Thyroid gland (tissue), 4 donors: ENCODE measurements at regions not wholly inside any gene's neighbourhood (a gene's known extent, or its start where the extent isn't known, plus 50 kb on each side); places are given as distances from the start of the nearest gene placed in this dataset.

ENCODE experiments used
- POLR2A ChIP-seq, 2 donors: fragments of 450-650 bp; IDR thresholded peaks; one replicate each; pipeline ENCODE4 v1.6.1; 2017; ENCODE audit warnings: antibody characterized with exemption in 2 of 2, mild to moderate bottlenecking in 2 of 2, moderate library complexity in 1 of 2
- TF ChIP-seq, protein P1 (sequence below), 6 experiments: fragments of 200-600 bp in 3 of 6; fragments of 450-650 bp in 3 of 6; sonication (generic) in 3 of 6; IDR thresholded peaks; one replicate each; pipeline ENCODE4 v1.5.1; 2016 to 2019; ENCODE audit warnings: antibody characterized with exemption in 6 of 6, mild to moderate bottlenecking in 2 of 6, inconsistent platforms in 1 of 6, moderate library complexity in 1 of 6

DNA sequence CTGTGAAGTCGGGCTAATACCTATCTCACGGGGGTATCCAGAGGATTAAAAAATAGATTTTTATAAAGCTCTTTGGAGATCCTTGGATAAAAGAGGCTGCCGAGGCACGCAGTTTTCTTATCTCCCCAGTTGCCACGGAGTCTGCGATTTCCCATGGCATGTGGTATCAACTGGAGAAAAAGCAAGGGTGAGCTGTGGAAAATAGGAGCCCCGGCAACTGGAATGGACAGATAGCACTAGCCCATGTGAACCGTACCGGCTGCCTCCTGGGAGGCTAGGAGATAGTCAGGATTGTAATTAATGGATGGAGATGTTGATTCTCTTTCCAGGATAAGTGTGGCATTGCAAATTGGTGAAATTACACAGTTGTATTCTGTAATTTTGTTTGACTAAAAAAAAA lies 407.6 kb upstream of the KCNH7 start:
- TF ChIP-seq, protein P1, sequence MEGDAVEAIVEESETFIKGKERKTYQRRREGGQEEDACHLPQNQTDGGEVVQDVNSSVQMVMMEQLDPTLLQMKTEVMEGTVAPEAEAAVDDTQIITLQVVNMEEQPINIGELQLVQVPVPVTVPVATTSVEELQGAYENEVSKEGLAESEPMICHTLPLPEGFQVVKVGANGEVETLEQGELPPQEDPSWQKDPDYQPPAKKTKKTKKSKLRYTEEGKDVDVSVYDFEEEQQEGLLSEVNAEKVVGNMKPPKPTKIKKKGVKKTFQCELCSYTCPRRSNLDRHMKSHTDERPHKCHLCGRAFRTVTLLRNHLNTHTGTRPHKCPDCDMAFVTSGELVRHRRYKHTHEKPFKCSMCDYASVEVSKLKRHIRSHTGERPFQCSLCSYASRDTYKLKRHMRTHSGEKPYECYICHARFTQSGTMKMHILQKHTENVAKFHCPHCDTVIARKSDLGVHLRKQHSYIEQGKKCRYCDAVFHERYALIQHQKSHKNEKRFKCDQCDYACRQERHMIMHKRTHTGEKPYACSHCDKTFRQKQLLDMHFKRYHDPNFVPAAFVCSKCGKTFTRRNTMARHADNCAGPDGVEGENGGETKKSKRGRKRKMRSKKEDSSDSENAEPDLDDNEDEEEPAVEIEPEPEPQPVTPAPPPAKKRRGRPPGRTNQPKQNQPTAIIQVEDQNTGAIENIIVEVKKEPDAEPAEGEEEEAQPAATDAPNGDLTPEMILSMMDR (IDR thresholded peaks at IDR 0.05) = no peak
- TF ChIP-seq POLR2A (IDR thresholded peaks at IDR 0.05) = no peak
